ENCODE measurements at regions not wholly inside any gene's neighbourhood (a gene's known extent, or its start where the extent isn't known, plus 50 kb on each side); places are given as distances from the start of the nearest gene placed in this dataset.
"Not testable (repeated sequence)": the region's sequence is repeated elsewhere in the genome, so short reads cannot be mapped to it uniquely, and the experiment has no call there.

GRCh38 chr3:137820366-137820765, 56.3 kb downstream of the SOX14 start:
- no peak for DNase-seq

GRCh38 chr3:137835096-137835495, 71.0 kb downstream of the SOX14 start:
- no peak for DNase-seq

- no peak for DNase-seq
Measured at GRCh38 chr3:137845194-137845593, 81.1 kb downstream of the SOX14 start.

GRCh38 chr3:137845666-137846065, 81.6 kb downstream of the SOX14 start:
- DNase-seq: no peak

- no peak for DNase-seq
Measured at GRCh38 chr3:137852391-137852830, 88.3 kb downstream of the SOX14 start.

GRCh38 chr3:137854533-137855261, 90.6 kb downstream of the SOX14 start:
- DNase-seq: no peak

GRCh38 chr3:137866001-137866400, 101.9 kb downstream of the SOX14 start:
- no peak for DNase-seq

- DNase-seq: no peak
Measured at GRCh38 chr3:137866933-137867332, 102.8 kb downstream of the SOX14 start.

- no peak for DNase-seq
Measured at GRCh38 chr3:137867611-137868010, 103.5 kb downstream of the SOX14 start.

- no peak for DNase-seq
Measured at GRCh38 chr3:137869022-137869421, 104.9 kb downstream of the SOX14 start.

GRCh38 chr3:137872589-137872988, 108.5 kb downstream of the SOX14 start:
- DNase-seq: not testable (repeated sequence)

GRCh38 chr3:137896842-137897241, 113.1 kb upstream of the CLDN18 start:
- DNase-seq: not testable (repeated sequence)

- no peak for DNase-seq
Measured at GRCh38 chr3:137906985-137907649, 102.8 kb upstream of the CLDN18 start.

- DNase-seq: no peak
Measured at GRCh38 chr3:137924628-137925027, 85.3 kb upstream of the CLDN18 start.

GRCh38 chr3:137925080-137925479, 84.9 kb upstream of the CLDN18 start:
- no peak for DNase-seq

GRCh38 chr3:137926991-137927390, 83.0 kb upstream of the CLDN18 start:
- no peak for DNase-seq

- no peak for DNase-seq
Measured at GRCh38 chr3:137930976-137931375, 79.0 kb upstream of the CLDN18 start.

GRCh38 chr3:137938876-137939275, 71.1 kb upstream of the CLDN18 start:
- DNase-seq: no peak

GRCh38 chr3:137944593-137944992, 65.4 kb upstream of the CLDN18 start:
- no peak for DNase-seq

GRCh38 chr3:137946356-137946973, 63.5 kb upstream of the CLDN18 start:
- DNase-seq: peak; percentile 57 to 59

GRCh38 chr3:137947117-137947516, 62.8 kb upstream of the CLDN18 start:
- no peak for DNase-seq

- DNase-seq: no peak
Measured at GRCh38 chr3:137948400-137949072, 61.4 kb upstream of the CLDN18 start.

- DNase-seq: no peak
Measured at GRCh38 chr3:137958636-137959035, 51.3 kb upstream of the CLDN18 start.
